ENCODE measurements at regions not wholly inside any gene's neighbourhood (a gene's known extent, or its start where the extent isn't known, plus 50 kb on each side); places are given as distances from the start of the nearest gene placed in this dataset.

GRCh38 chr4:136750897-136751296, 781.4 kb downstream of the PCDH18 start:
- no peak for DNase-seq (ENCODE audit: low spot score)

DNA sequence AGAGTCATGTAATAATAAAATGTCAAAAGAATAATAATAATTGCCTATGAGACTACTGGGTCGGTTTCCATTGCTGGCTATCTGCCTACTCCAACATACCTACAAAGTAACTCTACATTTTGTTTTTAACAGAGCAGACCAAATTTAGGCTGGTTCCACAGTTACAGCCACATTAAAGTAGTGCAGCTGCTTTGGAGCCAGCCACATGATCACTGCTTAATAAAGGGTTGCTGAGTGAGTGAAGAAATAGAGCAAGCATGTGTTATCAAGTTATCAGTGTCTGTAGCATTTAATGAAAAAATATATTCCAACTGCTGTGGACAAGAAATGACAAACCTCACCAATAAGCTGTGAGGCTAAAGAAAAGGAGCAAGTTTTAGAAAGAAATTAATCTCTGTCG, 782.3 kb downstream of the PCDH18 start:
- DNase-seq (ENCODE audit: low spot score) = no peak

- DNase-seq (ENCODE audit: low spot score) = no peak
These were observed 783.5 kb downstream of the PCDH18 start for GRCh38 chr4:136748773-136749172.

DNA sequence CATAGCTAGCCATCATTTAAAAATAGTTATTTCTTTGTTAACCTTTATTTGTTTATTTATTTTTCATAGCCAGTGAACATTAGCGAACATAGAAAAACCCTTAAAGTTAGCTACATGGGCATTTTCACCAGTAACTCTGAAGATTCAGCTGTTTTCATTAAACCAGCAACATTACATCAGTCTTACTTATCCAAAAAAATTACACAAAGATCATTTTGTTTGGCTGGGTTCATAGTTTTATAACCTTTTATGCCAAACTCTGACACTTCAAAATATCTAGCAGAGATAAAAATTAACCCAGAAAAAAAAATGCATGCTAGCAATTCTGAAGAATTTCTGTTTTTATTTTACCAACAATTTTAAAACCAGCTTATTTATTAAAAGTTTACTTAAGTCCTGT, 784.1 kb downstream of the PCDH18 start:
- no peak for DNase-seq (ENCODE audit: low spot score)

GRCh38 chr4:136743238-136743637, 789.1 kb downstream of the PCDH18 start:
- DNase-seq (ENCODE audit: low spot score) = no peak

DNA sequence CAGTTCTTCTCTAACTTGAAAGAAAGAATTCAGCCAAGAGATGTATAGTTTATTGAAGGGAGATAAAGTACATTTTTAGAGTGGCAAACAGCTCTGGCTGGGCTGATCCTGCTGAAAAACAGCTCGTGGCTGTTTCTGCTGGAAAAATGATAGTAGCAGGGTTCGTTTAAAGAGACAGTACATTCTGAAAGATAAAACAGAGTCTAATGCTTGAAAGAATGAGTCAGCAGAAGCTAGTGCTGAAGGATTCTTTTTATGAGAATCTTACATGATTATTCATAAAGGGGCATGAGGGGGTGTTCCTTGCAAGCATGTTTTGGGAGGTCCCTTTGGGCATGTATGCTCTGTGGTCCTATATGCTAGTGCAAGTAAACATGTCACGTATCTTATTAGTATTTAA, 790.0 kb downstream of the PCDH18 start:
- DNase-seq (ENCODE audit: low spot score) = no peak

DNA sequence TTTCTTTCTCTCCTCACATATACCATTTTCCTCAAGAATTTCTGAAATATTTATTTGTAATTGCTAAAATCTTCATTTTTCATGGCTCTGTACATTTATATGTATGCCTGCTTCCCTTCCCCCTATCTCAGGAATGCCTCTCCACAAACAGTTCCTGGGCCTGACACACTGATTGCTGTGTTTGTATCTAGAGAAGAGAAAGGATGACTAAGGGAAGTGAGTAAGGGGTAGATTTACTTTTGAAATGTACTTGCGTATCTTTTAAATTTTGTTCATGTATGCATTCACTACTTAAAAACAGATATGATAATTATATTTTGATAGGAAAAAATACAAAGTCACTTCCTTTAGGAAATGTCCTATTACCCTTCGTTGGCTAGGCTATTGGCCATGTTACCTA, 790.8 kb downstream of the PCDH18 start:
- no peak for DNase-seq (ENCODE audit: low spot score)

- DNase-seq (ENCODE audit: low spot score) = no peak
These were observed 792.0 kb downstream of the PCDH18 start for GRCh38 chr4:136740326-136740725.

DNA sequence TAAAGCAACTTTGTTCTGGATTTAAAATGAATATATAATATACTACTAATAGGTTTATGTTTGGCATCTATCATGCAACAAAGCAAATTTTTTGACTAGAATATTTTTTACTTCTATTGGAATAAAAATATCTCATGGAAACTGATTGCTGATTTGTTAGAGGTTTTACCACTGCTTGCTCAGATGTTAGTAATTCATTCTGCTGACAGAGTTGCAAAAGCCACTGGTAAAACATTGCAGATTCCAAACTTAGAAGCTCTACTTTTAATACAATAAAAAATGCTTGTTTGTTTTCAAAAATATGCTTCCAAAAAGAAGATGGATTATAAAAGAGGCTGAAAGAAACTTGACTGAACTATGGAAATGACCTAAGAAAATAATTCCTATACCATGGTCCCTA, 795.2 kb downstream of the PCDH18 start:
- DNase-seq (ENCODE audit: low spot score) = no peak

DNA sequence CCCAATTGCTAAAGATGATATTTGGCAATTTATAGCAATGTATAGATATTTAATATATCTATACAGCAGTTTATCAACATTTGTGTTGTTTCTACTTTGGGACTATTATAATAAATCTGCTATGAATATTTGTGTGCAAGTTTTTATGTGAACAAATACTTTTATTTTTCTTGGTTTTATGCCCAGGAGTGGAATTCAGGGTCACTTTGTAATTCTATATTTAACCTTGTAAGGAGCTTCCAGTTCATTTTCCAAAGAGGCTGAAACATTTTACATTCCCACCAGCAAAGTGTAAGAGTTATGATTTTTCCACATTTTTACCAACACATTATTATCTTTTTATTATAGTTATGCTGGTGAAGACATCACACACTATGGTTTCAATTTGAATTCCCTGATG, 801.3 kb downstream of the PCDH18 start:
- no peak for DNase-seq (ENCODE audit: low spot score)

- DNase-seq (ENCODE audit: low spot score) = no peak
These were observed 806.8 kb downstream of the PCDH18 start for GRCh38 chr4:136725286-136726081.

DNA sequence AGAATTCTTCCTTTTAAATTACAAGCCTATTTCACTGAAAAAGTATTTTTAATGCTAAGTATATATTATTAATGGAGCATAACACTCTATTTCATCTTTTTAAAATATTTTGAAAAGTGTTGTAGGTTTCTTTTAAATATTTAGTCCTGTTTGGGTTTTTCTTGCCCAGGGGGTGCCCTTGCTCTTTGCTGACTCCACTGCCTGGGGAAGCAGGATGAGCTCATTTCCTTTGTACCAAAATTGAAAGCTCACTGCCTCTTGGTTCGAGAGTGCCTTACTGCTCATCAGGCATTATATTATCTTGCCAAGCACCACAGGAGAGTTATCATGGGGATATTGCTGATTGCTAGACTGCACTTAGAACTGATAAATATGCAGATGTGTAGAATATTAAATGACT, 819.2 kb downstream of the PCDH18 start:
- DNase-seq (ENCODE audit: low spot score) = peak; percentile 6

GRCh38 chr4:136709897-136710296, 822.4 kb downstream of the PCDH18 start:
- DNase-seq (ENCODE audit: low spot score) = no peak

DNA sequence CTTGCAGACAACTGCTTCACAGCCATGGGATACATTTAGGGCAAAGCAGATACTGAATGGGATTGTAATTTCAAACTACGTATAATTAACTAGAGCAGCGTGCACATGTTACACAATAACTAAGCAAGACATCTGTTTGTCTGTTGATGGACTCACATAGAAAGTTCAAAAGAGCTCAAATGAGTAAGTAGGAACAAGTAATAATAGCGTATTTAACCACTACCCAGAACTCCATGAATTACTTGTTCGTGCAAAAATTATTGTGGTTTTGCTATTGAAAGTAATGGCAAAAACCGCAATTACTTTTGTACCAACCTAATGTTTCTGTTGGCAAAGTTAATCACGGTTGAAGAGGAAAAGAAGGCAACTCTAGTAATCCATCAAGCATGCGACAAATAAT, 825.4 kb downstream of the PCDH18 start:
- no peak for DNase-seq (ENCODE audit: low spot score)

GRCh38 chr4:136699905-136700304, 832.4 kb downstream of the PCDH18 start:
- DNase-seq (ENCODE audit: low spot score) = no peak

DNA sequence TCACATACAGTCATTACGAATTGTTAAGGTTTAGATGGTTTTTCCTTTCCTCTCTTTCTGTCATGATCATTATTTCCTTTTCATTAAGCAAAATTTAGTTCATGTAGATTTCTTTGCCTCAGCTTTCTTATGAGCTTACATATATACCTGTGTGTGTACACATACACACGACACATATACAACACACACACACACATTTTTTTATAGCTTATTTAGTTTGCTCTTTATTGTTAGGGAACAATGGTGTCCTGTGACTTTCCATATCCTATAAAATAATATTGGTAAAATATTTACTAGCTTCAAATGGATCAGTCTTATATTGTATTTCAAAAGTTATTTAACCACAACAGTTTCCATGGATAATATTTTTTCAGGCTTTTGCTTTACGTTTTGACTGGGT, 840.7 kb downstream of the PCDH18 start:
- DNase-seq (ENCODE audit: low spot score) = no peak

DNA sequence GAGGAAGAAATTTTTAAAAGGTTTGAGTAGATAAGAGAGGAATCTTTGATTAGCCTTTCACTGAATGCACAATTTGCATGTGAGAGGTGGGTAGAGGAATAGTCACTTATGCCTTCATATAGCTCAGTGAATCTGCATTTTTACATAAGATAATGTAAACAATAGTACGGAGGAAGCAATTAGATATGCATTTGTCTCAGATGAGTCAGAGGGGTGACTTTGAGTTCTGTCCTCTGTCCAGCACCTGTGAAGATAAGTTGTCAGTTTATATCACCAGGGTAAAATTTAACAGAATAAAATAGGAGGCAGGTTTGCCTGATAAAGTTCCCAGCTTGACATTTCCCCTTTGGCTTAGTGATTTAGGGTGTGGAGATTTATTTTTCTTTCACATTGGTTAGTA, 841.9 kb downstream of the PCDH18 start:
- no peak for DNase-seq (ENCODE audit: low spot score)

DNA sequence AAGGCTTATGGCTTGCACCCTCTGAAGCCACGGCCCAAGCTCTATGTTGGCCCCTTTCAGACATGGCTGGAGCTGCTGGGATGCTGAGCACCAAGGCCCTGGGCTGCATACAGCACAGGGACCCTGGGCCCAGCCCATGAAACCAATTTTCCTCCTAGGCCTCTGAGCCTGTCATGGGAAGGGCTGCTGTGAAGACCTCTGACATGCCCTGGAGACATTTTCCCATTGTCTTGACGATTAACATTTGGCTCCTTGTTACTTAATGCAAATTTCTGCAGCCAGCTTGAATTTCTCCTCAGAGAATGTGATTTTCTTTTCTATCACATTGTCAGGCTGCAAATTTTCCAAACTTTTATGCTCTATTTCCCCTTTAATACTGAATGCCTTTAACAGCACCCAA, 844.7 kb downstream of the PCDH18 start:
- DNase-seq (ENCODE audit: low spot score) = no peak

DNA sequence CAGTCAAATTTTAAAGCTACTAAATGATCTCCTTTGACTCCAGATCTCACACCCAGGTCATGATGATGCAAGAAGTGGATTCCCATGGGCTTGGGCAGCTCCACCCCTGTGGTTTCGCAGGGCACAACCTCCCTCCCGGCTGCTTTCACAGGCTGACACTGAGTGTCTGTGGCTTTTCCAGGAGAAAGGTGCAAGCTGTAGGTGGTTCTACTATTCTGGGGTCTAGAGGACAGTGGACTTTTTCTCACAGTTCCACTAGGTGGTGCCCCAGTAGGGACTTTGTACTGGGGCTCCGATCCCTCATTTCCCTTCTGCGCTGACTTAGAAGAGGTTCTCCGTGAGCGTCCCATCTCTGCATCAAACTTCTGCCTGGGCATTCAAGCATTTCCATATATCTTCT, 845.2 kb downstream of the PCDH18 start:
- no peak for DNase-seq (ENCODE audit: low spot score)

GRCh38 chr4:136680761-136681160, 851.5 kb downstream of the PCDH18 start:
- DNase-seq (ENCODE audit: low spot score) = no peak

GRCh38 chr4:136680271-136680670, 852.0 kb downstream of the PCDH18 start:
- no peak for DNase-seq (ENCODE audit: low spot score)

GRCh38 chr4:136670265-136670664, 862.0 kb downstream of the PCDH18 start:
- DNase-seq (ENCODE audit: low spot score) = no peak

GRCh38 chr4:136664988-136665387, 867.3 kb downstream of the PCDH18 start:
- DNase-seq (ENCODE audit: low spot score) = no peak

DNA sequence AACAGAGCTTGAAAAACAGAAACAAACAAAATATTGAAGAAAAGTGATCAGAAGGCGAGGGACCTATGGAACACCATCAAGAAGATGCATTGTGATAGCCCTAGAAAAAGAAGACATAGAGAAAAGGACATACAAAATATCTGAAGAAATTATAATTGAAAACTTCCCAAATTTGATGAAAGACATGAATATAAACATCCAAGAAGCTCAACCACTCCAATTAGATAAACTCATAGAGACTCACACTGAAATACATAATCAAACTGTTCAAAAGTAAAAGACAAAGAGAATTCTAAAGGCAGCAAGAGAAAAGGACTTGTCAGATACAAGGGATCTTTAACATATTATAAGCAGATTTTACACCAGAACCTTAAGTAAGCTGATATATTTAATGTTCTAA, 869.8 kb downstream of the PCDH18 start:
- DNase-seq (ENCODE audit: low spot score) = no peak

Data from AG20443 (cell line).